ENCODE measurements at regions not wholly inside any gene's neighbourhood (a gene's known extent, or its start where the extent isn't known, plus 50 kb on each side); places are given as distances from the start of the nearest gene placed in this dataset.

DNA sequence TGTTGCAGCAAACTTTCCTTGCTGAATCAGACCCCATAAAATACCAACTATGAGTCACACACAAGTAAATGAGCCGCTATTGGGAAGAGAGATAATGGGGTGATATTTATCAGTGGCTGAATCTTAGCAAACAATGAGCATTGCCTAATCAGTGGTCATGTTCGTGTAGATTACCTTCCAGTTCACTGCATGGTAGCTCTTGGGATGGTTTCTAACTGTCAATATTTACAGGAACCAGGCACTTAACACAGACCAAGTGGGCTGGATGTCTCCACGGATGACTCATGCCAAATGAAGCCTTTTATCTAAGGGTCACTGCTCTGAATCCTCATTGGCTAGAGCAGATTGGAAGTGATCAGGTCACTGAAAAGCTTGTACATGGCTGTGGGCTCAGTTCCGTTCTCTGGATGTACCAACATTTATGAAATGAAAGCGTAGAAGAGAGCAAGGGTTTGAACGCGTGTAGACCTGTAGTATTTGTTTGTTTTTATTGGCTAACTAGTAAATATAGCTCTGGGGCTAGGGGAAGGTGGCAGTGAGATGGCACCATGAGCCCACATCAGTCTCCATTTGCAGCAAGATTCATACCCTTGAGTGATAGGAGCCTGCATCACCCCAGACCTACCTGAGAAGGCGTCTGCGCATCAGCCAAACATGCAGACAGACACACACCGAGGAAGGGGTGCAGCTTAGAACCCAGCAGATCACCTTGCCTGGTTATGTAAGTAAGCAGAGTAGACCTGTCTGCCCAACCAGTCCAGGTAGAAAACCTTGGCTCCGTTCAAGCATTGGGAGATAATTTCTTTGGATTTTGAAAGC, 153.3 kb downstream of the TOMM20 start (continued):
- TF ChIP-seq, protein P1, sequence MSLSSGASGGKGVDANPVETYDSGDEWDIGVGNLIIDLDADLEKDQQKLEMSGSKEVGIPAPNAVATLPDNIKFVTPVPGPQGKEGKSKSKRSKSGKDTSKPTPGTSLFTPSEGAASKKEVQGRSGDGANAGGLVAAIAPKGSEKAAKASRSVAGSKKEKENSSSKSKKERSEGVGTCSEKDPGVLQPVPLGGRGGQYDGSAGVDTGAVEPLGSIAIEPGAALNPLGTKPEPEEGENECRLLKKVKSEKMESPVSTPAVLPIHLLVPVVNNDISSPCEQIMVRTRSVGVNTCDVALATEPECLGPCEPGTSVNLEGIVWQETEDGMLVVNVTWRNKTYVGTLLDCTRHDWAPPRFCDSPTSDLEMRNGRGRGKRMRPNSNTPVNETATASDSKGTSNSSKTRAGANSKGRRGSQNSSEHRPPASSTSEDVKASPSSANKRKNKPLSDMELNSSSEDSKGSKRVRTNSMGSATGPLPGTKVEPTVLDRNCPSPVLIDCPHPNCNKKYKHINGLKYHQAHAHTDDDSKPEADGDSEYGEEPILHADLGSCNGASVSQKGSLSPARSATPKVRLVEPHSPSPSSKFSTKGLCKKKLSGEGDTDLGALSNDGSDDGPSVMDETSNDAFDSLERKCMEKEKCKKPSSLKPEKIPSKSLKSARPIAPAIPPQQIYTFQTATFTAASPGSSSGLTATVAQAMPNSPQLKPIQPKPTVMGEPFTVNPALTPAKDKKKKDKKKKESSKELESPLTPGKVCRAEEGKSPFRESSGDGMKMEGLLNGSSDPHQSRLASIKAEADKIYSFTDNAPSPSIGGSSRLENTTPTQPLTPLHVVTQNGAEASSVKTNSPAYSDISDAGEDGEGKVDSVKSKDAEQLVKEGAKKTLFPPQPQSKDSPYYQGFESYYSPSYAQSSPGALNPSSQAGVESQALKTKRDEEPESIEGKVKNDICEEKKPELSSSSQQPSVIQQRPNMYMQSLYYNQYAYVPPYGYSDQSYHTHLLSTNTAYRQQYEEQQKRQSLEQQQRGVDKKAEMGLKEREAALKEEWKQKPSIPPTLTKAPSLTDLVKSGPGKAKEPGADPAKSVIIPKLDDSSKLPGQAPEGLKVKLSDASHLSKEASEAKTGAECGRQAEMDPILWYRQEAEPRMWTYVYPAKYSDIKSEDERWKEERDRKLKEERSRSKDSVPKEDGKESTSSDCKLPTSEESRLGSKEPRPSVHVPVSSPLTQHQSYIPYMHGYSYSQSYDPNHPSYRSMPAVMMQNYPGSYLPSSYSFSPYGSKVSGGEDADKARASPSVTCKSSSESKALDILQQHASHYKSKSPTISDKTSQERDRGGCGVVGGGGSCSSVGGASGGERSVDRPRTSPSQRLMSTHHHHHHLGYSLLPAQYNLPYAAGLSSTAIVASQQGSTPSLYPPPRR (CRISPR knock-in tag; IDR thresholded peaks at IDR 0.05; ENCODE audit: borderline replicate concordance): peak; percentile 98
- TF ChIP-seq FOXJ2 (tag; IDR thresholded peaks at IDR 0.05) (peak; percentile 98), RCOR1 (IDR thresholded peaks at IDR 0.05; ENCODE audit: borderline replicate concordance in 1 of 2, low read depth in 2 of 2, low read length in 2 of 2) (peak in 1 of 2 experiments; percentile 99; a peak in 3 of 4 replicates), SMARCC2 (IDR thresholded peaks at IDR 0.05; ENCODE audit: low read depth) (peak; percentile 99), L3MBTL2 (IDR thresholded peaks at IDR 0.05) (peak; percentile 48; the same call in 1 of the 2 replicates), ZNF668 (CRISPR knock-in tag; IDR thresholded peaks at IDR 0.05) (peak; percentile 85; the same call in 1 of the 2 replicates), NFRKB (IDR thresholded peaks at IDR 0.05; ENCODE audit: low read depth) (peak; percentile 93), TEAD2 (tag; IDR thresholded peaks at IDR 0.05) (no peak), ZNF75A (CRISPR knock-in tag; IDR thresholded peaks at IDR 0.05) (0 out of 2 replicates have a peak, but pooled peaks have one; percentile 18), PTBP1 (IDR thresholded peaks at IDR 0.05; ENCODE audit: low read depth, low read length) (no peak), ZNF584 (CRISPR knock-in tag; IDR thresholded peaks at IDR 0.05; ENCODE audit: low read depth) (peak; percentile 75; the same call in 1 of the 2 replicates), HMGN3 (IDR thresholded peaks at IDR 0.05; ENCODE audit: borderline replicate concordance, extremely low read depth, insufficient read length, low read depth, low read length) (peak; percentile 97), HMG20B (CRISPR knock-in tag; IDR thresholded peaks at IDR 0.05) (no peak), ATF7 (IDR thresholded peaks at IDR 0.05) (peak; percentile 97), ELF4 (CRISPR knock-in tag; IDR thresholded peaks at IDR 0.05) (peak; percentile 44; the same call in 1 of the 2 replicates), TCFL5 (CRISPR knock-in tag; conservative IDR thresholded peaks at IDR 0.05) (0 out of 2 replicates have a peak, but pooled peaks have one; percentile 6), ZFX (CRISPR knock-in tag; IDR thresholded peaks at IDR 0.05) (peak; percentile 45; the same call in 1 of the 2 replicates), RAD21 (CRISPR knock-in tag; conservative IDR thresholded peaks at IDR 0.05 in 1 of 2, IDR thresholded peaks at IDR 0.05 in 1 of 2) (peak in 1 of 2 experiments; percentile 38; a peak in 2 of 4 replicates), MCM7 (IDR thresholded peaks at IDR 0.05) (peak in 1 of 2 experiments; percentile 95; a peak in 1 of 4 replicates)
- TF ChIP-seq, protein P2, sequence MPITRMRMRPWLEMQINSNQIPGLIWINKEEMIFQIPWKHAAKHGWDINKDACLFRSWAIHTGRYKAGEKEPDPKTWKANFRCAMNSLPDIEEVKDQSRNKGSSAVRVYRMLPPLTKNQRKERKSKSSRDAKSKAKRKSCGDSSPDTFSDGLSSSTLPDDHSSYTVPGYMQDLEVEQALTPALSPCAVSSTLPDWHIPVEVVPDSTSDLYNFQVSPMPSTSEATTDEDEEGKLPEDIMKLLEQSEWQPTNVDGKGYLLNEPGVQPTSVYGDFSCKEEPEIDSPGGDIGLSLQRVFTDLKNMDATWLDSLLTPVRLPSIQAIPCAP (CRISPR knock-in tag; IDR thresholded peaks at IDR 0.05; ENCODE audit: borderline replicate concordance): no peak
- TF ChIP-seq, protein P3, sequence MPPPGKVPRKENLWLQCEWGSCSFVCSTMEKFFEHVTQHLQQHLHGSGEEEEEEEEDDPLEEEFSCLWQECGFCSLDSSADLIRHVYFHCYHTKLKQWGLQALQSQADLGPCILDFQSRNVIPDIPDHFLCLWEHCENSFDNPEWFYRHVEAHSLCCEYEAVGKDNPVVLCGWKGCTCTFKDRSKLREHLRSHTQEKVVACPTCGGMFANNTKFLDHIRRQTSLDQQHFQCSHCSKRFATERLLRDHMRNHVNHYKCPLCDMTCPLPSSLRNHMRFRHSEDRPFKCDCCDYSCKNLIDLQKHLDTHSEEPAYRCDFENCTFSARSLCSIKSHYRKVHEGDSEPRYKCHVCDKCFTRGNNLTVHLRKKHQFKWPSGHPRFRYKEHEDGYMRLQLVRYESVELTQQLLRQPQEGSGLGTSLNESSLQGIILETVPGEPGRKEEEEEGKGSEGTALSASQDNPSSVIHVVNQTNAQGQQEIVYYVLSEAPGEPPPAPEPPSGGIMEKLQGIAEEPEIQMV (tag; conservative IDR thresholded peaks at IDR 0.05; ENCODE audit: low read depth): 0 out of 2 replicates have a peak, but pooled peaks have one; percentile 49

All from K562 (cell line).